Progenitor cell of endocrine pancreas (in vitro differentiated cells): ENCODE measurements at regions not wholly inside any gene's neighbourhood (a gene's known extent, or its start where the extent isn't known, plus 50 kb on each side); places are given as distances from the start of the nearest gene placed in this dataset.

Experiments used
- DNase-seq: peaks from one replicate; pipeline ENCODE4 v3.0.0; 2021; ENCODE audit warnings: low spot score; ENCODE audit not compliant: unreplicated experiment
- H3K27ac Mint-ChIP-seq: 2 replicates; pipeline ENCODE4 v1.8.0; 2021; ENCODE audit warnings: mild to moderate bottlenecking, moderate library complexity, mixed read lengths
- H3K27me3 Mint-ChIP-seq: 2 replicates; pipeline ENCODE4 v1.8.0; 2021; ENCODE audit warnings: mixed read lengths
- H3K36me3 Mint-ChIP-seq: 2 replicates; pipeline ENCODE4 v1.8.0; 2022; ENCODE audit warnings: mixed read lengths; ENCODE audit not compliant: insufficient read depth
- H3K4me1 Mint-ChIP-seq: 2 replicates; pipeline ENCODE4 v1.8.0; 2021; ENCODE audit warnings: low read depth, mixed read lengths
- H3K4me3 Mint-ChIP-seq: 2 replicates; pipeline ENCODE4 v1.8.0; 2021; ENCODE audit warnings: low read depth, mild to moderate bottlenecking, moderate library complexity, mixed read lengths
- H3K9me3 Mint-ChIP-seq: 2 replicates; pipeline ENCODE4 v1.8.0; 2021; ENCODE audit warnings: low read depth, mixed read lengths
- TF ChIP-seq, protein P1 (sequence below): fragments of 200-600 bp; sonication (generic); IDR thresholded peaks from one replicate; pipeline ENCODE4 v1.5.0; 2021; ENCODE audit warnings: antibody characterized with exemption, mild to moderate bottlenecking; ENCODE audit not compliant: unreplicated experiment

DNA sequence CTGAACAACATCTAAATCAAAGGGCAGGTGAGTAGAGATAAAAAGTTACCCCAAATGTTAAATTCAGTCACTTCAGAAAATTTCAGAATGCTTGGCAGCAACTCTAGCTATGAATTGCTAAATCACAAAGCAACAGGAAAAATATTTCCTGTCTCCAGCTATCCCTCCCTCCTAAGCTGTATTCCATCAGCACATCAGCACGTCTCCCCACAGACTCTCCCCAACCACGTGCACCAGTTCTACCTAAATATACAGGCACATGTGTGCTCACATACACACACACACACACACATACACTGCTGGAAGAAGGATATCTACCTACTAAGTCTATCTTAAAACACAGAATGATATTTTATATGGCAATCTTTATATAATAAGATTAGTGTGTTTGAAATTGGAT is 177.1 kb upstream of the ARHGEF26 start:
- Mint-ChIP-seq H3K4me1 (no peaks in the 10 kb centered on the region), H3K27me3 (no peaks in the 10 kb centered on the region), H3K4me3 (no peak overlapping the region), H3K9me3 (peaks cover 8% of the 10 kb centered on the region), H3K27ac (no peak overlapping the region), H3K36me3 (no peaks in the 10 kb centered on the region)
- TF ChIP-seq, protein P1, sequence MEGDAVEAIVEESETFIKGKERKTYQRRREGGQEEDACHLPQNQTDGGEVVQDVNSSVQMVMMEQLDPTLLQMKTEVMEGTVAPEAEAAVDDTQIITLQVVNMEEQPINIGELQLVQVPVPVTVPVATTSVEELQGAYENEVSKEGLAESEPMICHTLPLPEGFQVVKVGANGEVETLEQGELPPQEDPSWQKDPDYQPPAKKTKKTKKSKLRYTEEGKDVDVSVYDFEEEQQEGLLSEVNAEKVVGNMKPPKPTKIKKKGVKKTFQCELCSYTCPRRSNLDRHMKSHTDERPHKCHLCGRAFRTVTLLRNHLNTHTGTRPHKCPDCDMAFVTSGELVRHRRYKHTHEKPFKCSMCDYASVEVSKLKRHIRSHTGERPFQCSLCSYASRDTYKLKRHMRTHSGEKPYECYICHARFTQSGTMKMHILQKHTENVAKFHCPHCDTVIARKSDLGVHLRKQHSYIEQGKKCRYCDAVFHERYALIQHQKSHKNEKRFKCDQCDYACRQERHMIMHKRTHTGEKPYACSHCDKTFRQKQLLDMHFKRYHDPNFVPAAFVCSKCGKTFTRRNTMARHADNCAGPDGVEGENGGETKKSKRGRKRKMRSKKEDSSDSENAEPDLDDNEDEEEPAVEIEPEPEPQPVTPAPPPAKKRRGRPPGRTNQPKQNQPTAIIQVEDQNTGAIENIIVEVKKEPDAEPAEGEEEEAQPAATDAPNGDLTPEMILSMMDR = no peak
- no peak for DNase-seq

DNA sequence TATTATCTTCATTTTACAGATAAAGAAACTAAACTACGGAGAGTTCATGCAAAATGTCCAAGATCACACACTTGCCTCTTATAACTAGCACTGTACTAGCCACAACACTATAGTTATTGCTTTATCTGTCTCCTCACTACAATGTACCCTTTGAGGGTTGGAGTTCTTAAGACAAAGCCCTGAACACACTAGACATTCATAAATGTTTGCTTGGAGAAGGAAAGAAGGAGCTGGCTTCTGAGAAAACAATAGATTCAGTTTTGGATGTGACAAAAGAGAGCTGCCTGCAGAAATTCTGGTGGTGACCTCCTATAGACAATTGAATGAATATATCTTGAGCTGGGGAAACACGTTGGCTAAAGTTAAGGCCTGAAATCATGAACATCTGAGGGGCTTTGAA is 169.9 kb upstream of the ARHGEF26 start:
- DNase-seq = no peak
- TF ChIP-seq, protein P1 = no peak

DNA sequence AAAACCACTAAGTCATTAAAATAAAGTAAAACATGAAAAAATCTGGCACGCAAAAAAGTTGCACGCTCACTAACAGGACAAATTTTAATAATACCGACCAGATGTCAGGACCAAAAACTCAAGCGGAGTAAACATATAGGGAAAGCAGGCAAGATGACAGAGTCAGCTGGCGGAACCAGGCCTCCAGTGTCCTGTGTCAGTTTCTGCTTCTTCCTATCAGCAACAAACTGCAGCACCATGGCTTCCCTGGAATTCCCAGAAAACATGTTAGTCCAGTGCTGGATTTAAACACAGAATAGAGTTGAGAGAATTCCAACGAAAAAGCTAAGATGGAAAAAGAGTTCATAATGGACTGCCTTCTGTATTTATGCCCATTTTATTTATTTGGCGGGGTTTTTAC is 169.1 kb upstream of the ARHGEF26 start:
- Mint-ChIP-seq H3K36me3 (no peaks in the 10 kb centered on the region), H3K9me3 (no peaks in the 10 kb centered on the region), H3K4me1 (no peaks in the 10 kb centered on the region), H3K4me3 (no peak overlapping the region), H3K27me3 (no peaks in the 10 kb centered on the region), H3K27ac (no peak overlapping the region)
- TF ChIP-seq, protein P1 = no peak
- DNase-seq = no peak

More for the DNA sequence above, 169.9 kb upstream of the ARHGEF26 start:
- no peak overlapping the region for H3K27ac Mint-ChIP-seq
- no peaks in the 10 kb centered on the region for H3K4me1 Mint-ChIP-seq
- no peak overlapping the region for H3K4me3 Mint-ChIP-seq
- H3K9me3 Mint-ChIP-seq = peaks cover 6% of the 10 kb centered on the region
- no peaks in the 10 kb centered on the region for H3K27me3 Mint-ChIP-seq
- no peaks in the 10 kb centered on the region for H3K36me3 Mint-ChIP-seq

DNA sequence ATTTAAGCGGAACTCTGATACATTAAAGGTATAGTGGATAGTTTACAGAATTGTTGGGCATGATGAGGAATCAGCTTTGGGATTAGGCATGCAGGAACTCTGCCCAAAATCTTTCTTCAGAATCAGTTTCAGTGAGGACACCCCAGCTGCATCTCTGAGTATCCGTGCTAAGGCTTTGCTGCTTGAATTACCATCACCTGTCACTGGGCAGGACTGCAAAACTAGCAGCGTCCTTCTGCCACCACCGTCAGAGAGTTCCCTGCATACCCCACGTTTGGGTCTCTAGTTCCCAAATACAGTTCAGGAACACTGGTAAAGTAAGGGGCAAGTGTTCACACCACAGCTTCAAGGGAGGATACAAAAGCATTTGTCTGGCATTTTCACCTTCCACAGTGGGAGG is 164.6 kb upstream of the ARHGEF26 start:
- peaks cover under 1% of the 10 kb centered on the region for H3K9me3 Mint-ChIP-seq
- no peaks in the 10 kb centered on the region for H3K27me3 Mint-ChIP-seq
- no peaks in the 10 kb centered on the region for H3K36me3 Mint-ChIP-seq
- no peak for DNase-seq
- no peak overlapping the region for H3K4me3 Mint-ChIP-seq
- no peak overlapping the region for H3K27ac Mint-ChIP-seq
- H3K4me1 Mint-ChIP-seq = peaks cover 8% of the 10 kb centered on the region
- TF ChIP-seq, protein P1 = no peak

DNA sequence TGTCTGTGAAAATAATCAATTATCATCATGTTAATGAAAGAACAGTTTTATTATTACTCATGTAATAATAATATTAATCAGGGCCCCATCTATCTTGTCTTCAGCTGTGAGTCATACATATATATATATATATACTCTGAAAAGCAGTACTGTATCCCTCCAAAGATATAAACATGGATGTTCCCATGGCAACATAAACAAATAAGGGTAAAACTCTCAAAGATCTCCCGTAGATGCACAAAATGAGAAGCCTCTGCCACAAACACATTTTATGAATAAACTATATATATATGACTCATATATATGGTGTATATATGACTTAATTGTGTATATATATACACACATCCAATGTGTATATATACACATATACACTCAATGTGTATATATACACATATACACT is 163.8 kb upstream of the ARHGEF26 start:
- Mint-ChIP-seq H3K27me3 (no peaks in the 10 kb centered on the region), H3K27ac (no peak overlapping the region), H3K36me3 (no peaks in the 10 kb centered on the region), H3K4me1 (peaks cover 15% of the 10 kb centered on the region), H3K4me3 (no peak overlapping the region), H3K9me3 (peaks cover 3% of the 10 kb centered on the region)
- TF ChIP-seq, protein P1 = no peak
- no peak for DNase-seq
